Caco-2 (cell line): ENCODE measurements at regions not wholly inside any gene's neighbourhood (a gene's known extent, or its start where the extent isn't known, plus 50 kb on each side); places are given as distances from the start of the nearest gene placed in this dataset.

Experiments used
- BruUV-seq: library from RNA; stranded (reverse); fragments of 400-500 nt; replicated peaks from 2 replicates; lab custom pipeline; 2021; lab: Mats Ljungman, UMichigan
- CTCF ChIA-PET: fragments of 300-600 bp; sonication (Branson Sonifier 250); formaldehyde crosslinking; loops from one replicate; lab custom pipeline; 2022; ENCODE audit warnings: antibody characterized with exemption; lab: Charles Lee
- POLR2A ChIA-PET: fragments of 300-600 bp; sonication (Branson Sonifier 250); formaldehyde crosslinking; loops from one replicate; lab custom pipeline; 2022; ENCODE audit warnings: antibody characterized with exemption; lab: Charles Lee
- DNase-seq, 2 experiments: peaks; one replicate each; pipeline versions ENCODE4 v3.0.0 to v3.0.0-alpha.2; 2020 to 2022
- H3K27me3 ChIP-seq: replicated peaks from 2 replicates; pipeline ENCODE4 v1.6.0; 2011; ENCODE audit warnings: low read length; ENCODE audit not compliant: control insufficient read depth, insufficient read depth
- H3K36me3 ChIP-seq: 2 replicates; pipeline ENCODE4 v1.5.1; 2011; ENCODE audit warnings: low read length; ENCODE audit not compliant: control insufficient read depth, insufficient read depth
- H3K4me1 ChIP-seq: fragments of 250-450 bp; sonication (Bioruptor Pico); 2 replicates; pipeline ENCODE4 v1.5.1; 2020; ENCODE audit warnings: mild to moderate bottlenecking
- H3K4me3 ChIP-seq: 2 replicates; pipeline ENCODE4 v1.5.1; 2011; ENCODE audit warnings: low read depth, mild to moderate bottlenecking, control low read depth, low read length
- H3K9me3 ChIP-seq: fragments of 250-450 bp; sonication (Bioruptor Pico); 2 replicates; pipeline ENCODE4 v1.5.1; 2020; ENCODE audit warnings: mild to moderate bottlenecking, moderate library complexity
- H3K27ac Mint-ChIP-seq: one replicate; pipeline ENCODE4 v1.8.0; 2022; ENCODE audit warnings: mixed read lengths; ENCODE audit not compliant: unreplicated experiment
- H3K27me3 Mint-ChIP-seq: one replicate; pipeline ENCODE4 v1.8.0; 2022; ENCODE audit warnings: mixed read lengths; ENCODE audit not compliant: insufficient read depth, unreplicated experiment
- H3K36me3 Mint-ChIP-seq: one replicate; pipeline ENCODE4 v1.8.0; 2022; ENCODE audit warnings: mild to moderate bottlenecking, mixed read lengths; ENCODE audit not compliant: insufficient read depth, unreplicated experiment
- H3K4me1 Mint-ChIP-seq: one replicate; pipeline ENCODE4 v1.8.0; 2022; ENCODE audit warnings: low read depth, mixed read lengths; ENCODE audit not compliant: unreplicated experiment
- H3K4me3 Mint-ChIP-seq: one replicate; pipeline ENCODE4 v1.8.0; 2022; ENCODE audit warnings: mild to moderate bottlenecking, moderate library complexity, mixed read lengths; ENCODE audit not compliant: unreplicated experiment
- H3K9me3 Mint-ChIP-seq: one replicate; pipeline ENCODE4 v1.8.0; 2022; ENCODE audit warnings: mixed read lengths; ENCODE audit not compliant: unreplicated experiment
- CTCF ChIP-seq, 2 experiments: fragments of 200-600 bp in 1 of 2; IDR thresholded peaks; 1 replicate in 1 of 2; 2 replicates in 1 of 2; pipeline versions ENCODE4 v1.5.1 to v1.8.0; 2011 to 2022; ENCODE audit warnings: antibody characterized with exemption in 1 of 2, control low read depth in 1 of 2, inconsistent platforms in 1 of 2, low read depth in 1 of 2, low read length in 1 of 2, mild to moderate bottlenecking in 1 of 2, moderate library complexity in 1 of 2; ENCODE audit not compliant: insufficient read depth in 1 of 2, severe bottlenecking in 1 of 2, unreplicated experiment in 1 of 2
- intact Hi-C: fragments of 100-400 bp; cut with micrococcal nuclease; formaldehyde crosslinking; loops from one replicate; pipeline ENCODE4 v1.10.0; 2022; ENCODE audit not compliant: unreplicated experiment

GRCh38 chr6:156602066-156602385, 175.2 kb upstream of the ARID1B start:
- H3K4me3 Mint-ChIP-seq = no peak overlapping the region
- BruUV-seq = no TSS peak
- ChIA-PET POLR2A (no interaction called here), CTCF (no interaction called here)
- no peak for TF ChIP-seq CTCF (IDR thresholded peaks at IDR 0.05; ENCODE audit: insufficient read depth in 1 of 2, low read depth in 1 of 2, low read length in 1 of 2, severe bottlenecking in 1 of 2, unreplicated experiment in 1 of 2)
- no peaks in the 10 kb centered on the region for H3K4me1 Mint-ChIP-seq
- H3K9me3 Mint-ChIP-seq = peaks cover 10% of the 10 kb centered on the region
- DNase-seq = no peak
- intact Hi-C loops = no loop called here
- Histone ChIP-seq H3K9me3 (peaks cover 3% of the 10 kb centered on the region; the same call in 1 of the 2 replicates), H3K4me1 (no peaks in the 10 kb centered on the region), H3K36me3 (no peaks in the 10 kb centered on the region), H3K27me3 (no peaks in the 10 kb centered on the region), H3K4me3 (no peak overlapping the region)
- no peaks in the 10 kb centered on the region for H3K36me3 Mint-ChIP-seq
- H3K27me3 Mint-ChIP-seq = peaks cover 4% of the 10 kb centered on the region
- H3K27ac Mint-ChIP-seq = no peak overlapping the region

GRCh38 chr6:156601152-156602065, 175.8 kb upstream of the ARID1B start:
- CTCF ChIA-PET = no interaction called here
- peaks cover 4% of the 10 kb centered on the region for H3K27me3 Mint-ChIP-seq
- H3K9me3 Mint-ChIP-seq = peaks cover 10% of the 10 kb centered on the region
- Histone ChIP-seq H3K27me3 (no peaks in the 10 kb centered on the region), H3K4me3 (no peak overlapping the region), H3K36me3 (no peaks in the 10 kb centered on the region), H3K9me3 (peaks cover 3% of the 10 kb centered on the region; the same call in 1 of the 2 replicates), H3K4me1 (no peaks in the 10 kb centered on the region)
- no peak for DNase-seq
- no peak for TF ChIP-seq CTCF (IDR thresholded peaks at IDR 0.05; ENCODE audit: insufficient read depth in 1 of 2, low read depth in 1 of 2, low read length in 1 of 2, severe bottlenecking in 1 of 2, unreplicated experiment in 1 of 2)
- no peaks in the 10 kb centered on the region for H3K36me3 Mint-ChIP-seq
- H3K27ac Mint-ChIP-seq = no peak overlapping the region
- POLR2A ChIA-PET = no interaction called here
- H3K4me1 Mint-ChIP-seq = no peaks in the 10 kb centered on the region
- intact Hi-C loops = no loop called here
- no peak overlapping the region for H3K4me3 Mint-ChIP-seq
- no TSS peak for BruUV-seq

GRCh38 chr6:156600678-156601077, 176.5 kb upstream of the ARID1B start:
- Mint-ChIP-seq H3K36me3 (no peaks in the 10 kb centered on the region), H3K4me1 (no peaks in the 10 kb centered on the region), H3K27ac (no peak overlapping the region), H3K4me3 (no peak overlapping the region), H3K9me3 (peaks cover 3% of the 10 kb centered on the region), H3K27me3 (peaks cover 4% of the 10 kb centered on the region)
- BruUV-seq = no TSS peak
- Histone ChIP-seq H3K9me3 (peaks cover 3% of the 10 kb centered on the region; the same call in 1 of the 2 replicates), H3K4me1 (no peaks in the 10 kb centered on the region), H3K4me3 (no peak overlapping the region), H3K27me3 (no peaks in the 10 kb centered on the region), H3K36me3 (no peaks in the 10 kb centered on the region)
- intact Hi-C loops = no loop called here
- DNase-seq = no peak
- ChIA-PET POLR2A (no interaction called here), CTCF (no interaction called here)
- TF ChIP-seq CTCF (IDR thresholded peaks at IDR 0.05; ENCODE audit: insufficient read depth in 1 of 2, low read depth in 1 of 2, low read length in 1 of 2, severe bottlenecking in 1 of 2, unreplicated experiment in 1 of 2) = no peak
